ENCODE measurements at regions not wholly inside any gene's neighbourhood (a gene's known extent, or its start where the extent isn't known, plus 50 kb on each side); places are given as distances from the start of the nearest gene placed in this dataset.

GRCh38 chr1:105533996-105534395 is 1522.5 kb upstream of the PRMT6 start:
- TF ChIP-seq POLR2AphosphoS5 (IDR thresholded peaks at IDR 0.05; ENCODE audit: low read depth, low read length): no peak
- TF ChIP-seq POLR2A (IDR thresholded peaks at IDR 0.05; ENCODE audit: low read depth, low read length): no peak
- no peak for TF ChIP-seq TAF1 (IDR thresholded peaks at IDR 0.05; ENCODE audit: borderline replicate concordance, low read depth, low read length)
